KMS-11 (cell line): ENCODE measurements at regions not wholly inside any gene's neighbourhood (a gene's known extent, or its start where the extent isn't known, plus 50 kb on each side); places are given as distances from the start of the nearest gene placed in this dataset.

Experiments
- H2AFZ ChIP-seq: fragments of 200-600 bp; sonication (generic); 2 replicates; pipeline ENCODE4 v1.6.1; 2016; ENCODE audit warnings: antibody characterized with exemption, mixed run types, low read depth
- H3K27ac ChIP-seq: fragments of 200-600 bp; sonication (generic); 2 replicates; pipeline ENCODE4 v1.6.1; 2016; ENCODE audit warnings: mild to moderate bottlenecking, mixed run types
- H3K27me3 ChIP-seq: fragments of 200-600 bp; sonication (generic); 2 replicates; pipeline ENCODE4 v1.6.1; 2017; ENCODE audit warnings: mild to moderate bottlenecking, low read depth, mixed run types, moderate library complexity; ENCODE audit not compliant: insufficient read depth
- H3K36me3 ChIP-seq: fragments of 200-600 bp; sonication (generic); 2 replicates; pipeline ENCODE4 v1.6.1; 2017; ENCODE audit warnings: mild to moderate bottlenecking, mixed run types; ENCODE audit not compliant: insufficient read depth
- H3K4me1 ChIP-seq: fragments of 200-600 bp; sonication (generic); 2 replicates; pipeline ENCODE4 v1.6.1; 2016; ENCODE audit warnings: mild to moderate bottlenecking, low read depth, mixed run types; ENCODE audit not compliant: poor library complexity, severe bottlenecking
- H3K4me2 ChIP-seq: fragments of 200-600 bp; sonication (generic); 2 replicates; pipeline ENCODE4 v1.7.0; 2016; ENCODE audit warnings: mild to moderate bottlenecking, mixed run types
- H3K4me3 ChIP-seq: fragments of 200-600 bp; sonication (generic); IDR thresholded peaks from 2 replicates; pipeline ENCODE4 v1.6.1; 2017; ENCODE audit warnings: low read depth, low read length, mixed read lengths; ENCODE audit not compliant: insufficient read depth
- H3K79me2 ChIP-seq: fragments of 200-600 bp; sonication (generic); 2 replicates; pipeline ENCODE4 v1.6.1; 2016; ENCODE audit warnings: low read depth, mixed run types; ENCODE audit not compliant: insufficient read depth
- H3K9ac ChIP-seq: fragments of 200-600 bp; sonication (generic); 2 replicates; pipeline ENCODE4 v1.6.1; 2016; ENCODE audit warnings: mild to moderate bottlenecking, mixed run types
- H4K20me1 ChIP-seq: fragments of 200-600 bp; sonication (generic); 2 replicates; pipeline ENCODE4 v1.6.1; 2016; ENCODE audit warnings: mild to moderate bottlenecking, mixed run types; ENCODE audit not compliant: insufficient read depth
- CTCF ChIP-seq: fragments of 200-600 bp; sonication (generic); conservative IDR thresholded peaks from 2 replicates; pipeline ENCODE4 v1.6.1; 2017; ENCODE audit warnings: low read depth, mild to moderate bottlenecking, antibody characterized with exemption, low read length, moderate library complexity, mixed read lengths

GRCh38 chr3:144173491-144173890 lies 201.9 kb downstream of the DIPK2A start:
- H3K36me3 ChIP-seq, result no peaks in the 10 kb centered on the region
- H3K4me3 ChIP-seq, result no peak overlapping the region
- H3K27me3 ChIP-seq, result no peaks in the 10 kb centered on the region
- H3K9ac ChIP-seq, result no peak overlapping the region
- H3K4me2 ChIP-seq, result no peak overlapping the region
- H2AFZ ChIP-seq, result no peak overlapping the region
- no peak overlapping the region for H3K27ac ChIP-seq
- TF ChIP-seq CTCF, result no peak
- no peaks in the 10 kb centered on the region for H3K4me1 ChIP-seq
- H3K79me2 ChIP-seq, result no peaks in the 10 kb centered on the region
- H4K20me1 ChIP-seq, result no peaks in the 10 kb centered on the region

- Histone ChIP-seq H3K27ac (no peak overlapping the region), H2AFZ (no peak overlapping the region), H3K79me2 (no peaks in the 10 kb centered on the region), H3K4me3 (no peak overlapping the region), H4K20me1 (no peaks in the 10 kb centered on the region), H3K36me3 (no peaks in the 10 kb centered on the region), H3K27me3 (no peaks in the 10 kb centered on the region), H3K4me1 (no peaks in the 10 kb centered on the region), H3K4me2 (no peak overlapping the region), H3K9ac (no peak overlapping the region)
- no peak for TF ChIP-seq CTCF
These were observed 204.2 kb downstream of the DIPK2A start for GRCh38 chr3:144175644-144176425.

- Histone ChIP-seq H3K36me3 (no peaks in the 10 kb centered on the region), H3K27ac (no peak overlapping the region), H3K9ac (no peak overlapping the region), H3K27me3 (no peaks in the 10 kb centered on the region), H2AFZ (no peak overlapping the region), H3K4me3 (no peak overlapping the region), H3K79me2 (no peaks in the 10 kb centered on the region), H4K20me1 (no peaks in the 10 kb centered on the region), H3K4me1 (no peaks in the 10 kb centered on the region), H3K4me2 (no peak overlapping the region)
- no peak for TF ChIP-seq CTCF
These were observed 206.0 kb downstream of the DIPK2A start for GRCh38 chr3:144177649-144178048.

GRCh38 chr3:144178607-144179006 lies 207.0 kb downstream of the DIPK2A start:
- Histone ChIP-seq H3K27ac (no peak overlapping the region), H3K79me2 (no peaks in the 10 kb centered on the region), H3K4me3 (no peak overlapping the region), H3K27me3 (no peaks in the 10 kb centered on the region), H3K9ac (no peak overlapping the region), H3K36me3 (no peaks in the 10 kb centered on the region), H4K20me1 (no peaks in the 10 kb centered on the region), H2AFZ (no peak overlapping the region), H3K4me1 (no peaks in the 10 kb centered on the region), H3K4me2 (no peak overlapping the region)
- TF ChIP-seq CTCF, result no peak
